Activated T-cell treated with anti-CD3 and anti-CD28 coated beads, Interleukin-2, amount 50 U/mL, for 4 hours (primary cell): ENCODE measurements at regions not wholly inside any gene's neighbourhood (a gene's known extent, or its start where the extent isn't known, plus 50 kb on each side); places are given as distances from the start of the nearest gene placed in this dataset.

ENCODE experiments used
- ATAC-seq, 2 donors: fragments of 200-7000 bp; cut with Tn5 transposase; one replicate each; pipeline ENCODE4 v1.10.0; 2021
- DNase-seq: peaks from one replicate; pipeline ENCODE4 v3.0.0-alpha.2; 2020
- H3K27me3 Mint-ChIP-seq: one replicate; pipeline ENCODE4 v1.8.0; 2021; ENCODE audit warnings: low read depth, mixed read lengths
- H3K36me3 Mint-ChIP-seq: one replicate; pipeline ENCODE4 v1.8.0; 2022; ENCODE audit warnings: mixed read lengths; ENCODE audit not compliant: insufficient read depth
- H3K4me1 Mint-ChIP-seq: one replicate; pipeline ENCODE4 v1.8.0; 2021; ENCODE audit warnings: low read depth, mixed read lengths
- H3K4me3 Mint-ChIP-seq: one replicate; pipeline ENCODE4 v1.8.0; 2021; ENCODE audit warnings: mild to moderate bottlenecking, moderate library complexity, mixed read lengths
- H3K9me3 Mint-ChIP-seq: one replicate; pipeline ENCODE4 v1.8.0; 2021; ENCODE audit warnings: mixed read lengths

DNA sequence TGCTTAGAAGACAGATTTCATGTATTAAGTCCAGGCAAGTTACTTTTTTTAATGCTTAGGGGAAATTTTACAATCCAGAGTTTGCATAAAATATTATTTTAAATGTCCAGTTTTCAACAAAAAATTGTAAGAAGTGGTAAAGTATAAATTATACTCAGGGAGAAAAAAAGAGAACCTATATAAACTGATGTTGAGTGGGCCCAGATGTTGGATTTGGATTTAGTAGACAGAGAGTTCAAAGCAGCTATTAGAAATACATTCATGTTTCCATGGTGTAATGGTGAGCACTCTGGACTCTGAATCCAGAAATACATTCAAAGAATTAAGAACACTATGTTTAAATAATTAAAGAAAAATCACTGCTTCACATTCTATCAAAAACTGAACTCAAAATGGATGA is 349.9 kb upstream of the ZNF507 start:
- Mint-ChIP-seq H3K27me3 (no peaks in the 10 kb centered on the region), H3K36me3 (no peaks in the 10 kb centered on the region), H3K4me3 (no peak overlapping the region), H3K4me1 (no peaks in the 10 kb centered on the region), H3K9me3 (peaks cover 18% of the 10 kb centered on the region)
- DNase-seq (no peak), ATAC-seq (no peak)

GRCh38 chr19:32010071-32010470 is 335.3 kb upstream of the ZNF507 start:
- DNase-seq (no peak), ATAC-seq (no peak)
- Mint-ChIP-seq H3K9me3 (no peaks in the 10 kb centered on the region), H3K4me1 (no peaks in the 10 kb centered on the region), H3K4me3 (no peak overlapping the region), H3K36me3 (no peaks in the 10 kb centered on the region), H3K27me3 (no peaks in the 10 kb centered on the region)

- H3K27me3 Mint-ChIP-seq, result no peaks in the 10 kb centered on the region
- no peaks in the 10 kb centered on the region for H3K4me1 Mint-ChIP-seq
- H3K4me3 Mint-ChIP-seq, result no peak overlapping the region
- no peak for ATAC-seq
- H3K9me3 Mint-ChIP-seq, result no peaks in the 10 kb centered on the region
- H3K36me3 Mint-ChIP-seq, result no peaks in the 10 kb centered on the region
- DNase-seq, result no peak
Measured at GRCh38 chr19:32012206-32012605, 333.2 kb upstream of the ZNF507 start.

DNA sequence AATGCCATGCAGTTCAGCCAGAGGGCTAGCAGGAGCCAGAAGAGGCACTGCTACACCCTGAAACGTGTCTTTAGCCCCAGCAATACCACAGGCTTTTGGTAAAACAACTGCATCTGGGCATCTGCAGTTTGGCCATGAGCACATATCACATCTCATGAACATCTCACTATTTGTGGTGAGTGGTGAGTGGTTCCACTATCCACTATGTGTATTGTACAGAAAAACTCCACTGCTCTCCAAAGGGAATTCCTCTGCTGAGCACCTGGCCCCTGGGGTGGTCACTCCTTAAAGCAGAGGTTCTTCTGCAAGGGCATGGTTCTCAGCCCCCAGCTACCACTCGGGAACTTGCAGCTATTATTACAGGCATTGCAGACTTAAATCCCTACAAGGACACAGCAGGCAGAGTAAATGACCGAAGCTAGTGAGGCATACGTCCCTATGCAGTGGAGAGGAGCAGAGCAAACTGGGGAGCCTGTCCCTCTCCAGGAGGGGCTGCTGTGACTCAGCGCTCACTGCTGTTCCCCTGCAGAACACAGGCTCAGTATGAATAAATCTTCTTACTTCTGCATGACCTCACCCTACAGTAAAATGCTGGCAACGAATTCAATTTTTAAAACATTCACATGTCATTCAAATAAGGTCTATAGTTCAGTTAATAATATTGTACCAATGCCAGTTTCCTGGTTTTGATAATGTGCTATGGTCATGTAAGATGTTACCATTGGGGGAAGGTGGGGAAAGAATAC is 332.4 kb upstream of the ZNF507 start:
- H3K36me3 Mint-ChIP-seq, result no peaks in the 10 kb centered on the region
- no peak overlapping the region for H3K4me3 Mint-ChIP-seq
- ATAC-seq (no peak), DNase-seq (no peak)
- H3K27me3 Mint-ChIP-seq, result no peaks in the 10 kb centered on the region
- no peaks in the 10 kb centered on the region for H3K9me3 Mint-ChIP-seq
- no peaks in the 10 kb centered on the region for H3K4me1 Mint-ChIP-seq

GRCh38 chr19:32017176-32017953 is 328.0 kb upstream of the ZNF507 start:
- H3K9me3 Mint-ChIP-seq, result peaks cover 4% of the 10 kb centered on the region
- DNase-seq, result no peak
- no peak overlapping the region for H3K4me3 Mint-ChIP-seq
- H3K4me1 Mint-ChIP-seq, result no peaks in the 10 kb centered on the region
- no peak for ATAC-seq
- no peaks in the 10 kb centered on the region for H3K36me3 Mint-ChIP-seq
- H3K27me3 Mint-ChIP-seq, result no peaks in the 10 kb centered on the region

DNA sequence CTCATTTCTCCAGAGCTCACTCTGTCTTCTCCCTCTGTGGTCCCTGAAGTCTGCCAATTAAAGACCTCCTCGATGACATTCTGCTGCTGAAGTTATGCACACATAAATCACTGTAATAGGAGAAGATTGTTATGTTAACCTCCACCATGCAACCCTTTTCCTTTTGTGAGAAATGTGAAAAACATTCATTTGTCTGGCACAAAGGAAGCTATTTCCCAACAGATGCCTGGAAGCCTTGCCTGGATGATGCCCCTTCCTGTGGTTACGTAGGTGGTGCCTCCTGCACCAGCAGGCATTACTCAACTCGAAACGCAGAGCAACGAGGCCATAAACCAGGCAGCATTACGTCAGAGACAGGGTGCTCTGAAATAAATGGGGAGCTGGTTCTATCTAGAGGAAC is 327.4 kb upstream of the ZNF507 start:
- no peaks in the 10 kb centered on the region for H3K4me1 Mint-ChIP-seq
- H3K9me3 Mint-ChIP-seq, result peaks cover 4% of the 10 kb centered on the region
- ATAC-seq, result no peak
- no peak for DNase-seq
- H3K27me3 Mint-ChIP-seq, result no peaks in the 10 kb centered on the region
- H3K36me3 Mint-ChIP-seq, result no peaks in the 10 kb centered on the region
- no peak overlapping the region for H3K4me3 Mint-ChIP-seq

DNA sequence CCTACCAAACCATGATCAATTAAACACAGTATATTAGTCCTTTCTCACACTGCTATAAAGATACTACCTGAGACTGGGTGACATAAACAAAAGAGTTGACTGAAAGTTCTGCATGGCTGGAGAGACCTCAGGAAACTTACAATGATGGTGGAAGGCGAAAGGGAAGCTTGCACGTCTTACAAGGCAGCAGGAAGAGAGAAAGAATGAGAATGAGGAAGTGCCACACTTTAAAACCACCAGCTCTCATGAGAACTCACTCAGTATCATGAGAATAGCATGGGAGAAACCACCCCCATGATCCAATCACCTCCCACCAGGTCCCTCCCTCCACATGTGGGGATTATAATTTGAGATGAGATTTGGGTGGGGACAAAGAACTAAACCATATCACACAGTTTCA is 324.9 kb upstream of the ZNF507 start:
- no peak overlapping the region for H3K4me3 Mint-ChIP-seq
- ATAC-seq (no peak), DNase-seq (no peak)
- no peaks in the 10 kb centered on the region for H3K27me3 Mint-ChIP-seq
- no peaks in the 10 kb centered on the region for H3K4me1 Mint-ChIP-seq
- H3K36me3 Mint-ChIP-seq, result no peaks in the 10 kb centered on the region
- H3K9me3 Mint-ChIP-seq, result peaks cover 4% of the 10 kb centered on the region

DNA sequence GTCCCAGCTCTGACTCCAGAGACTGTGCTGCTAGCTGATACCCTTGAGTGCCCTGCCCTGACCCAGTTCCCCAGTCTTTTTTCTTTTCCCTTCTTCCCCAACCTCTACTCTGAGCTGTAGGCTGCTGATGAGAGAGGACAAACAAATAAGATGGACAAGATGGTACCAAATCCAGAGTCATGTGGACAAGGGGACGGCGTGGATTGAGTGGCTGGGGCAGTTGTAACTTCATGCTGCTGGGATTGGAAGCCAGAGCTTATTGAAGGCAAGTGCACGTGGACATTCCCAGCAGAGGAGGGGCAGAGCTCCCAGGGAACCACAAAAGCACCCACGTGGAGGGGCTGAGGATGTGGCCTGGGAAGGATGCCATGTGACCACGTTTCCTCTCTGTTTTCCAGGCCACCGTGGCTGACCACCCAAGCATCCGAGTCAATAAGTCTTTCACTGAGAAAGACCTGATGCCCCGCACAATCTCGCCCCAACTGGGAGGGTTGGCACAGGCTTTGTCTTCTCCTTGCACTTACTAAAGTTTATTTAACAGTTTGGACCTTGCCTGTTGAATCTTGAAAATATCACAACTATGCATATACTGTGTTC is 323.3 kb upstream of the ZNF507 start:
- H3K36me3 Mint-ChIP-seq, result no peaks in the 10 kb centered on the region
- H3K27me3 Mint-ChIP-seq, result no peaks in the 10 kb centered on the region
- peaks cover 8% of the 10 kb centered on the region for H3K9me3 Mint-ChIP-seq
- H3K4me1 Mint-ChIP-seq, result no peaks in the 10 kb centered on the region
- no peak for DNase-seq
- no peak overlapping the region for H3K4me3 Mint-ChIP-seq
- ATAC-seq, result no peak

DNA sequence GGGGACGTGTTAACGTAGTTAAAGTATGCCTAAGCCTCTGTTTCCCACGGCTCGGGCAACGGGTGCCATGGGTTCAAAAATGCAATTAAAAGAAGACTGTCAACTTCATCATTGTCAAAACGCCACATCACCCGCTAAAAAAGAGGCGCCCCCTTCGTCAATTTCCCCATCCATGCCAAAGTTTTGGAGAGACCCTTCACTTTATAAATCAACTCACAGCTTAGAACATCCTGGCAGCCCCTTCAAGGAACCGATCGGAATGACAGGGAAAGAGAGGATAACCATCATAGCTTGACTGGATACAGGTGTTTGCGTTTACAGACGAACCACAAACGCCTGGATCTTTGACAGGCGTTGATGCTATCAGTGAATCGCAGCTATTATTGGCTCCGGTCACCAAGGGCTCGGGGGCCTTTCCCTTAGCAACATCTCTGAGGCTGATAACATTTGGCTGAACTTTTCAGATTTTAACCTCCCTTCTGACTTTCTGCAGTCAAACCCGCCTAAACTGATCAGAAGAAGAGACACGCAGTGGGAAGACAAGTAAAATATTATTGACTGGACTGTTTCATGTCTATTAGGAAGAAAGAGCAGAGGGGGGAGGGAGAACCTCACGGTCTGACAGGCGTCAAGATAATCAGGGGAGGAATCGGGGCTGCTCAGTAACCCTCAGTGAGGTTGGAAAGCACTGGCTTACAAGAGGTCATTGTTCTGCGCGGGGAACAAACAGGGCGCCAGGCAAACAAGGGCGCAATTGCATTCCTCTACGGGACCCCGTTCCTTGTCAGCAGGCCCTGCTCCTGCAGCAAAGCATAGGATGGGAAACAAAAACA is 322.5 kb upstream of the ZNF507 start:
- no peaks in the 10 kb centered on the region for H3K36me3 Mint-ChIP-seq
- ATAC-seq (no peak), DNase-seq (no peak)
- H3K4me3 Mint-ChIP-seq, result no peak overlapping the region
- peaks cover 8% of the 10 kb centered on the region for H3K9me3 Mint-ChIP-seq
- no peaks in the 10 kb centered on the region for H3K4me1 Mint-ChIP-seq
- H3K27me3 Mint-ChIP-seq, result no peaks in the 10 kb centered on the region

DNA sequence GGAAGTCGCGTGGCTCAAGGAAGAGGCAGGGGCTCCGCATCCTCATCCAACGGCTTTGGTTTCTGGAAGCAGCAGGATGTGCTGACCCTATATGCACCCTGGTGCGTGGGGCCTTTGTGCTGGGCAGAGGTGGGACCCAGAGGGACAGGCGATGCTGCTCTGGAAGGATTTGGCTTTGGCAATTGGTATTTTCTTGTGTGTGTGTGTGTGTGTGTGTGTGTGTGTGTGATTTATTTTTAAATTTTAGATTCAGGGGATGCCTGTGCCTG is 321.9 kb upstream of the ZNF507 start:
- ATAC-seq (no peak), DNase-seq (no peak)
- H3K4me3 Mint-ChIP-seq, result no peak overlapping the region
- no peaks in the 10 kb centered on the region for H3K27me3 Mint-ChIP-seq
- H3K9me3 Mint-ChIP-seq, result peaks cover 8% of the 10 kb centered on the region
- no peaks in the 10 kb centered on the region for H3K4me1 Mint-ChIP-seq
- no peaks in the 10 kb centered on the region for H3K36me3 Mint-ChIP-seq

GRCh38 chr19:32029235-32029634 is 316.2 kb upstream of the ZNF507 start:
- Mint-ChIP-seq H3K4me1 (no peaks in the 10 kb centered on the region), H3K4me3 (no peak overlapping the region), H3K27me3 (peaks cover 6% of the 10 kb centered on the region), H3K36me3 (no peaks in the 10 kb centered on the region), H3K9me3 (peaks cover 4% of the 10 kb centered on the region)
- ATAC-seq, result no peak
- no peak for DNase-seq

GRCh38 chr19:32032561-32032960 is 312.8 kb upstream of the ZNF507 start:
- DNase-seq, result no peak
- no peaks in the 10 kb centered on the region for H3K9me3 Mint-ChIP-seq
- no peaks in the 10 kb centered on the region for H3K4me1 Mint-ChIP-seq
- no peaks in the 10 kb centered on the region for H3K36me3 Mint-ChIP-seq
- H3K27me3 Mint-ChIP-seq, result peaks cover 6% of the 10 kb centered on the region
- no peak overlapping the region for H3K4me3 Mint-ChIP-seq
- ATAC-seq, result no peak

DNA sequence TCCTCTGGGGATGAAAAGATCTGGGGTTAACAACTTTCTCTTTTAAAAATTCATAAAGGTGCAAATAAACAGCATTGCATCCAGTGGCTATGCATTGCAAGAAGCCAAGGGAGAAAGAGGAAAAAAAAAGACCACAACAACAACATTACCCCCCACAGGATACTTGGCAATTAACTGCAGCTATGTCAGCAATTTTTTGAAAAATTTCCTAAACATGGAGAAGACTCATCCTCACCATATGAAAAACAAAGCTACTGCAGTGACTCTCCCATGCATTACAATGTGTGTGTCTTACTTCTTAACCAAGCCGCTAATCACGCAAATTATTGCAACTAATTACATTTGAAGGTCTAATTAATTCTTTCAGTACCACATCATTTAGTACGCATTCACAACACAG is 309.8 kb upstream of the ZNF507 start:
- Mint-ChIP-seq H3K4me1 (no peaks in the 10 kb centered on the region), H3K9me3 (no peaks in the 10 kb centered on the region), H3K4me3 (no peak overlapping the region), H3K27me3 (peaks cover 5% of the 10 kb centered on the region), H3K36me3 (no peaks in the 10 kb centered on the region)
- no peak for DNase-seq
- no peak for ATAC-seq

GRCh38 chr19:32038021-32038920 is 307.1 kb upstream of the ZNF507 start:
- Mint-ChIP-seq H3K36me3 (no peaks in the 10 kb centered on the region), H3K27me3 (peaks cover 13% of the 10 kb centered on the region), H3K4me1 (no peaks in the 10 kb centered on the region), H3K9me3 (no peaks in the 10 kb centered on the region), H3K4me3 (no peak overlapping the region)
- no peak for ATAC-seq
- no peak for DNase-seq
